ENCODE measurements at regions not wholly inside any gene's neighbourhood (a gene's known extent, or its start where the extent isn't known, plus 50 kb on each side); places are given as distances from the start of the nearest gene placed in this dataset.

DNA sequence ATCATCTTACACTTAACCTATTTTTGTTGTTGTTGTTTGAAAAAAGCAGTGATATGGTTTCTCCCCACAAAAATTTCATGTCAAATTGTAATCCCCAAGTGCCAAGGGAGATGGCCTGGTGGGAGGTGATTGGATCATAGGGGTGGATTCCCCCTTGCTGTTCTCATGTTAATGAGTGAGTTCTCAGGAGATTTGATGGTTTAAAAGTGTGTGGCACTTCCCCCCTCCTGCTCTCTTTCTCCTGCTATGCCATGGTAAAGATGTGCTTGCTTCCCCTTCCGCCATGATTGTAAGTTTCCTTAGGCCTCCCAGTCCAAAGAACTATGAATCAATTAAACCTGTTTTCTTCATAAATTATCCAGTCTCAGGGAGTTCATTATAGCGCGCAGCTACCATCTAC is 1362.7 kb upstream of the FAM98A start:
- no peak for TF ChIP-seq POLR2A (IDR thresholded peaks at IDR 0.05)
- TF ChIP-seq, protein P1, sequence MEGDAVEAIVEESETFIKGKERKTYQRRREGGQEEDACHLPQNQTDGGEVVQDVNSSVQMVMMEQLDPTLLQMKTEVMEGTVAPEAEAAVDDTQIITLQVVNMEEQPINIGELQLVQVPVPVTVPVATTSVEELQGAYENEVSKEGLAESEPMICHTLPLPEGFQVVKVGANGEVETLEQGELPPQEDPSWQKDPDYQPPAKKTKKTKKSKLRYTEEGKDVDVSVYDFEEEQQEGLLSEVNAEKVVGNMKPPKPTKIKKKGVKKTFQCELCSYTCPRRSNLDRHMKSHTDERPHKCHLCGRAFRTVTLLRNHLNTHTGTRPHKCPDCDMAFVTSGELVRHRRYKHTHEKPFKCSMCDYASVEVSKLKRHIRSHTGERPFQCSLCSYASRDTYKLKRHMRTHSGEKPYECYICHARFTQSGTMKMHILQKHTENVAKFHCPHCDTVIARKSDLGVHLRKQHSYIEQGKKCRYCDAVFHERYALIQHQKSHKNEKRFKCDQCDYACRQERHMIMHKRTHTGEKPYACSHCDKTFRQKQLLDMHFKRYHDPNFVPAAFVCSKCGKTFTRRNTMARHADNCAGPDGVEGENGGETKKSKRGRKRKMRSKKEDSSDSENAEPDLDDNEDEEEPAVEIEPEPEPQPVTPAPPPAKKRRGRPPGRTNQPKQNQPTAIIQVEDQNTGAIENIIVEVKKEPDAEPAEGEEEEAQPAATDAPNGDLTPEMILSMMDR (IDR thresholded peaks at IDR 0.05): no peak

Data from right lobe of liver (tissue), 4 donors.